Endothelial cell of umbilical vein (primary cell): ENCODE measurements at regions not wholly inside any gene's neighbourhood (a gene's known extent, or its start where the extent isn't known, plus 50 kb on each side); places are given as distances from the start of the nearest gene placed in this dataset.

Experiments used
- FOS ChIP-seq: IDR thresholded peaks from 2 replicates; pipeline ENCODE4 v1.6.1; 2011; ENCODE audit warnings: mild to moderate bottlenecking, low read length, moderate library complexity, borderline replicate concordance; ENCODE audit not compliant: insufficient read depth
- JUN ChIP-seq: IDR thresholded peaks from 2 replicates; pipeline ENCODE4 v1.6.1; 2011; ENCODE audit warnings: borderline replicate concordance, low read depth; ENCODE audit not compliant: insufficient read length, insufficient read depth
- TF ChIP-seq, protein P1 (sequence below), 2 donors: IDR thresholded peaks; 1 replicate in 1 of 2; 2 replicates in 1 of 2; pipeline ENCODE4 v1.5.1; 2011; ENCODE audit warnings: low read length in 2 of 2, mild to moderate bottlenecking in 2 of 2, moderate library complexity in 2 of 2, control low read depth in 1 of 2, inconsistent platforms in 1 of 2, low read depth in 1 of 2; ENCODE audit not compliant: insufficient read depth in 1 of 2; ENCODE audit errors: extremely low read depth in 1 of 2

DNA sequence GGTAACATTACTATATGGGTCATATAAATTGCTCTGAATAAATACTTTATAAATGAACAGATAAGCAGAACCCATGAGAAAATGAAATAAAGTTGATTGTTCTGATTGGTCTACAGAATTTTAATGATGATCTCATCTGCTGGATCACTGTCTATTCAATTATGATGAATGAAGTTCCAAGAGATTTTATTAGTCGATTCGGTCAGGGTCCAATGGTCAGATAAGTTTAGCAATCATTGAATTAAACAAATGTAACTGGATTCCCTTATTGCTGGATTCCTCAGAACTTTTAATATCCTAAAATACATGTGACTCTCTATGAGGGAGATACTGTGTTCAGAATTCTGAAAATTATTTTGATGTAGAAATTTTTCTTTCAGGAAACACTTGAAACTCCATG lies 715.2 kb downstream of the EPM2A start:
- TF ChIP-seq FOS: no peak
- no peak for TF ChIP-seq JUN
- TF ChIP-seq, protein P1, sequence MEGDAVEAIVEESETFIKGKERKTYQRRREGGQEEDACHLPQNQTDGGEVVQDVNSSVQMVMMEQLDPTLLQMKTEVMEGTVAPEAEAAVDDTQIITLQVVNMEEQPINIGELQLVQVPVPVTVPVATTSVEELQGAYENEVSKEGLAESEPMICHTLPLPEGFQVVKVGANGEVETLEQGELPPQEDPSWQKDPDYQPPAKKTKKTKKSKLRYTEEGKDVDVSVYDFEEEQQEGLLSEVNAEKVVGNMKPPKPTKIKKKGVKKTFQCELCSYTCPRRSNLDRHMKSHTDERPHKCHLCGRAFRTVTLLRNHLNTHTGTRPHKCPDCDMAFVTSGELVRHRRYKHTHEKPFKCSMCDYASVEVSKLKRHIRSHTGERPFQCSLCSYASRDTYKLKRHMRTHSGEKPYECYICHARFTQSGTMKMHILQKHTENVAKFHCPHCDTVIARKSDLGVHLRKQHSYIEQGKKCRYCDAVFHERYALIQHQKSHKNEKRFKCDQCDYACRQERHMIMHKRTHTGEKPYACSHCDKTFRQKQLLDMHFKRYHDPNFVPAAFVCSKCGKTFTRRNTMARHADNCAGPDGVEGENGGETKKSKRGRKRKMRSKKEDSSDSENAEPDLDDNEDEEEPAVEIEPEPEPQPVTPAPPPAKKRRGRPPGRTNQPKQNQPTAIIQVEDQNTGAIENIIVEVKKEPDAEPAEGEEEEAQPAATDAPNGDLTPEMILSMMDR (IDR thresholded peaks at IDR 0.05; ENCODE audit: extremely low read depth in 1 of 2, insufficient read depth in 1 of 2, low read depth in 1 of 2, low read length in 2 of 2): no peak
